Esophagus squamous epithelium (tissue), 5 donors: ENCODE measurements at regions not wholly inside any gene's neighbourhood (a gene's known extent, or its start where the extent isn't known, plus 50 kb on each side); places are given as distances from the start of the nearest gene placed in this dataset.
A peak's percentile ranks its signal among the peaks of the same experiment; 100 is the strongest.

Experiments
- DNase-seq: peaks from one replicate; lab custom pipeline; 2025; lab: John Stamatoyannopoulos, UW
- H3K27ac ChIP-seq, 4 donors: fragments of 200-600 bp; sonication (generic); one replicate each; pipeline ENCODE4 v1.5.1; 2016 to 2019; ENCODE audit warnings: mild to moderate bottlenecking in 1 of 4
- H3K27me3 ChIP-seq, 4 donors: fragments of 200-600 bp; sonication (generic); 1 replicate in 3 of 4; 2 replicates in 1 of 4; pipeline versions ENCODE4 v1.5.1 to v1.6.0; 2017 to 2021; ENCODE audit warnings: antibody characterized with exemption in 1 of 4
- H3K36me3 ChIP-seq, 3 donors: fragments of 200-600 bp; sonication (generic); one replicate each; pipeline ENCODE4 v1.5.1; 2016 to 2019
- H3K4me1 ChIP-seq, 3 donors: fragments of 200-600 bp; sonication (generic); one replicate each; pipeline ENCODE4 v1.5.1; 2017 to 2019
- H3K4me3 ChIP-seq, 4 donors: fragments of 200-600 bp; sonication (generic); 1 replicate in 3 of 4; 2 replicates in 1 of 4; pipeline ENCODE4 v1.5.1; 2016 to 2019; ENCODE audit warnings: mild to moderate bottlenecking in 2 of 4, moderate library complexity in 1 of 4
- H3K9me3 ChIP-seq, 3 donors: fragments of 200-600 bp; sonication (generic); one replicate each; pipeline ENCODE4 v1.5.1; 2016 to 2019
- CTCF ChIP-seq, 6 experiments: fragments of 450-650 bp in 4 of 6; fragments of 200-600 bp in 2 of 6; sonication (generic) in 2 of 6; IDR thresholded peaks; one replicate each; pipeline ENCODE4 v1.5.1; 2016 to 2019; ENCODE audit warnings: antibody characterized with exemption in 6 of 6, mild to moderate bottlenecking in 4 of 6, moderate library complexity in 4 of 6
- POLR2A ChIP-seq, 4 donors: fragments of 450-650 bp; IDR thresholded peaks; one replicate each; pipeline ENCODE4 v1.6.1; 2017; ENCODE audit warnings: antibody characterized with exemption in 4 of 4, mild to moderate bottlenecking in 4 of 4, moderate library complexity in 3 of 4
- WGBS, 2 donors: methylation state at CpG; one replicate each; pipeline ENCODE4 v1.1.5; 2018; 5-methylcytosine and 5-hydroxymethylcytosine counted together
- intact Hi-C: fragments of 100-400 bp; cut with DNase I; formaldehyde crosslinking; loops from one replicate; pipeline ENCODE4 v1.15.0; 2022
- donor health status: DM: yes; HTN: yes; CAD: no.

GRCh38 chr2:12502759-12503158 is 214.0 kb upstream of the TRIB2 start:
- peaks cover 0 to 27% (median 6%) of the 10 kb centered on the region in 3 donors for H3K4me1 ChIP-seq
- no peaks in the 10 kb centered on the region for H3K36me3 ChIP-seq
- H3K27me3 ChIP-seq, result peaks cover 0 to 36% (median 0%) of the 10 kb centered on the region in 4 donors
- TF ChIP-seq CTCF (IDR thresholded peaks at IDR 0.05) (no peak), POLR2A (IDR thresholded peaks at IDR 0.05) (no peak)
- WGBS, 2 donors, result 70 to 76% methylated on average over 5 to 6 of the region's 6 CpGs
- intact Hi-C loops, result no loop called here
- H3K4me3 ChIP-seq, result no peak overlapping the region
- no peaks in the 10 kb centered on the region for H3K9me3 ChIP-seq
- no peak for DNase-seq
- peak overlapping the region in 1 of 4 donors; percentile 7 for H3K27ac ChIP-seq

GRCh38 chr2:12504443-12504842 is 212.3 kb upstream of the TRIB2 start:
- Histone ChIP-seq H3K4me3 (no peak overlapping the region), H3K36me3 (no peaks in the 10 kb centered on the region), H3K9me3 (no peaks in the 10 kb centered on the region), H3K27ac (no peak overlapping the region), H3K4me1 (peaks cover 0 to 32% (median 6%) of the 10 kb centered on the region in 3 donors), H3K27me3 (peaks cover 0 to 36% (median 0%) of the 10 kb centered on the region in 4 donors)
- TF ChIP-seq POLR2A (IDR thresholded peaks at IDR 0.05) (no peak), CTCF (IDR thresholded peaks at IDR 0.05) (no peak)
- WGBS, 2 donors, result 44 to 52% methylated on average over 2 to 4 of the region's 4 CpGs
- intact Hi-C loops, result no loop called here
- no peak for DNase-seq

- TF ChIP-seq CTCF (IDR thresholded peaks at IDR 0.05) (no peak), POLR2A (IDR thresholded peaks at IDR 0.05) (no peak)
- peaks cover 0 to 35% (median 0%) of the 10 kb centered on the region in 4 donors for H3K27me3 ChIP-seq
- no peak overlapping the region for H3K4me3 ChIP-seq
- no peak for DNase-seq
- WGBS, 2 donors, result 47 to 56% methylated on average over 2 of the region's 2 CpGs
- no peaks in the 10 kb centered on the region for H3K9me3 ChIP-seq
- intact Hi-C loops, result no loop called here
- H3K27ac ChIP-seq, result no peak overlapping the region
- no peaks in the 10 kb centered on the region for H3K36me3 ChIP-seq
- H3K4me1 ChIP-seq, result peaks cover 0 to 21% (median 5%) of the 10 kb centered on the region in 3 donors
Observed at GRCh38 chr2:12506846-12507245, 209.9 kb upstream of the TRIB2 start.

GRCh38 chr2:12507295-12507694 is 209.4 kb upstream of the TRIB2 start:
- TF ChIP-seq CTCF (IDR thresholded peaks at IDR 0.05), result no peak
- 26 to 55% methylated on average over 4 to 7 of the region's 7 CpGs for WGBS, 2 donors
- Histone ChIP-seq H3K27me3 (peaks cover 0 to 31% (median 0%) of the 10 kb centered on the region in 4 donors), H3K4me3 (no peak overlapping the region), H3K9me3 (no peaks in the 10 kb centered on the region), H3K36me3 (no peaks in the 10 kb centered on the region), H3K4me1 (peaks cover 0 to 16% (median 2%) of the 10 kb centered on the region in 3 donors), H3K27ac (no peak overlapping the region)
- intact Hi-C loops, result no loop called here
- DNase-seq, result no peak

- intact Hi-C loops, result no loop called here
- Histone ChIP-seq H3K27me3 (peaks cover 0 to 11% (median 0%) of the 10 kb centered on the region in 4 donors), H3K4me1 (peaks cover 0 to 16% (median 0%) of the 10 kb centered on the region in 3 donors), H3K36me3 (no peaks in the 10 kb centered on the region), H3K27ac (no peak overlapping the region), H3K4me3 (no peak overlapping the region), H3K9me3 (no peaks in the 10 kb centered on the region)
- TF ChIP-seq POLR2A (IDR thresholded peaks at IDR 0.05) (no peak), CTCF (IDR thresholded peaks at IDR 0.05) (no peak)
- DNase-seq, result no peak
Observed at GRCh38 chr2:12510070-12510469, 206.7 kb upstream of the TRIB2 start.
